T-helper 2 cell treated with Interferon-gamma antibody and Interleukin-4, amounts not matched to agents 5 μg/mL and 100 μg/mL, for 36 hours (primary cell): ENCODE measurements at regions not wholly inside any gene's neighbourhood (a gene's known extent, or its start where the extent isn't known, plus 50 kb on each side); places are given as distances from the start of the nearest gene placed in this dataset.

Experiments
- DNase-seq: peaks from one replicate; pipeline ENCODE4 v3.0.0; 2021; ENCODE audit warnings: low spot score
- H3K27ac Mint-ChIP-seq: one replicate; pipeline ENCODE4 v1.8.0; 2021; ENCODE audit warnings: mild to moderate bottlenecking, mixed read lengths
- H3K27me3 Mint-ChIP-seq: one replicate; pipeline ENCODE4 v1.8.0; 2021; ENCODE audit warnings: low read depth, mixed read lengths
- H3K36me3 Mint-ChIP-seq: one replicate; pipeline ENCODE4 v1.8.0; 2021; ENCODE audit warnings: low read depth, mixed read lengths
- H3K4me1 Mint-ChIP-seq: one replicate; pipeline ENCODE4 v1.8.0; 2021; ENCODE audit warnings: low read depth, mixed read lengths
- H3K4me3 Mint-ChIP-seq: one replicate; pipeline ENCODE4 v1.8.0; 2022; ENCODE audit warnings: mild to moderate bottlenecking, moderate library complexity, mixed read lengths
- H3K9me3 Mint-ChIP-seq: one replicate; pipeline ENCODE4 v1.8.0; 2021; ENCODE audit warnings: mixed read lengths

DNA sequence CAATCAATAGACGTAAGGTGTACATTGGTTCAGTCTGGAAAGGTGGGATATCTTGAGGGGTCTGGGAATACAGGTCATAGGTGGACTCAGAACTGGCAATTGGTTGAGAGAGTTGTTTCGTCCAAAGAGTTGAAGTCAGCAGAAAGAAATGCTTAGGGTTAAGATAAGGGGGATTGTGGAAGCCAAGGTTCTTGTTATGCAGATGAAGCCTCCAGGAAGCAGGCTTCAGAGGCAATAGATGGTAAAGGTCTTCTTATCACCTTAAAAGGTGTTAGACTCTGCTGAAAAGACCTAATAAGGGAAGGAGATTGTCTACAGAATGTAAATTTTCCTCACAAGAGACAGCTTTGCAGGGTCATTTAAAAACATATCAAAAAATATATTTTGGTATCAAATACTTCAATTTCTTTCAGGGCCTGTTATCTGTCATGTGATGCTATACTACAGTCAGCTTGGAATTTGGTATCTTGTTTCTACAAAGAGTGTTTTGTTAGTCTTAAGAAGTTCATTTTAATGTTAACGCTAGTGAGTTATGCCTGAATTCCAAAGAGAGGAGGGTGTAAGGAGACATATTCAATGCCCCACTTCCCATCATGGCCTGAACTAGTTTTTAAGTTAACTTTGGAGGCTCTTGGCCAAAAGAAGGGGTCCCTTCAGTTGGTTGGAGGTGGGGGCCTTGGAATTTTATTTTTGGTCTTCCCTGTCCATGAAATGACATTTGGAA, 378.2 kb upstream of the ROBO2 start:
- Mint-ChIP-seq H3K9me3 (peaks cover 37% of the 10 kb centered on the region), H3K36me3 (no peaks in the 10 kb centered on the region), H3K27me3 (no peaks in the 10 kb centered on the region), H3K27ac (no peak overlapping the region), H3K4me3 (no peak overlapping the region), H3K4me1 (no peaks in the 10 kb centered on the region)
- no peak for DNase-seq

DNA sequence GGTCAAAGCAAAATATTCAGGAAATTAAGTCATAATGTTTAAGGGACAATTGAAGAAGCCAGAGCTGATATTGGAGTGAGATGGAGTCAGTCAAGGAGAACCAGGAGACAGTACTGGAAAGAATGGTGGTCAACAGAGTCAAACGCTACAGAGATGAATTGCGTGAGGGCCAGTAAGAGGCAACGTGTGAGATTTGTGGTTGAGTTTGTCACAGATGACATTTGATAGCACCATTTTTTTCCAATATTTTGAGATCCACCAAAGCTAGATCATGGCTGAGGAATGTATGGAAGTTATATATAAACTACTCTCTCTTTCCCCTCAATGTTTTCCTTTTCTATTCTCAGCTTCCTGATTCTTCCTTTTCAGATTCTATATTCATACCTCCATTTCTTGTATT, 375.1 kb upstream of the ROBO2 start:
- Mint-ChIP-seq H3K27me3 (no peaks in the 10 kb centered on the region), H3K36me3 (no peaks in the 10 kb centered on the region), H3K4me1 (no peaks in the 10 kb centered on the region), H3K4me3 (no peak overlapping the region), H3K27ac (no peak overlapping the region), H3K9me3 (peaks cover 36% of the 10 kb centered on the region)
- no peak for DNase-seq

DNA sequence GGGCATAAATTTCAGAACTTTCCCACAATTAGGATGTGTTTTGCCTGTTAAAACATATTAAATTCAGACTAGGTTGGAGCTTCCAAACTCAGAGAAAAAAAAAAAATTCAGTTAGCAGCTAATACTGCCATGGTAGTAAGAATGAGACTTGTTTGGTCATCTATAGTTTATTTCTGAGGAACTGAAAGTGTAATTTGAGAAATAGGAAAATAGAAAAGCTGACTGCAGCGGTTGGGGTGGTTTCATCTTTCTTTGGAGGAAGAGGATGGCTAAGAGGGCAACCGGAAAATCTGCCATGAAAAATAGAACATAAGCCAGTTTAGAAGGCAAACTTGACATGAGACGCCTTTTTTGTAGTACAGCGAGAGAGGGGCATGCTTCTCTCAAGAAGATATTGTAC, 371.2 kb upstream of the ROBO2 start:
- no peaks in the 10 kb centered on the region for H3K36me3 Mint-ChIP-seq
- H3K4me1 Mint-ChIP-seq, result no peaks in the 10 kb centered on the region
- no peak overlapping the region for H3K4me3 Mint-ChIP-seq
- H3K27me3 Mint-ChIP-seq, result no peaks in the 10 kb centered on the region
- peaks cover 22% of the 10 kb centered on the region for H3K9me3 Mint-ChIP-seq
- no peak overlapping the region for H3K27ac Mint-ChIP-seq
- DNase-seq, result no peak

DNA sequence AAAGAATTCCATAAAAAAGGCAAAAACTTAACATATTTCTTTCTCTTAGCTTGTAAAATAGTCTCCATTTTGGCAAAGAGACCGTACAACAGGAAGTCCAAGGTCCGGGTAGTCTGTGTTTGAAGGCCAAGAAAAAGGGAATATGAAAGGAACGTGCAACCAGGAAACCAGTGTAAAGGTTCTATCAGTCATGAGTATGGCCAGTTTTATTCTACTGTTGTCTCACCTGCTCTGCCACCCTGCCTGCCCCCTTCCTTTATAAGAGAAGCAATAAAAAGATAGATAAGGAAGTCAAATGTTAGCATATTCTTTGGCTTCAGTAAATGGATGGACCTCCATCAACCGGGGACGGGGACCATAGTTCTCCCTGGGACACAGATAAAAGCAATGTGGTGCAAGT, 370.6 kb upstream of the ROBO2 start:
- no peaks in the 10 kb centered on the region for H3K36me3 Mint-ChIP-seq
- no peak overlapping the region for H3K27ac Mint-ChIP-seq
- no peaks in the 10 kb centered on the region for H3K4me1 Mint-ChIP-seq
- no peak for DNase-seq
- H3K9me3 Mint-ChIP-seq, result peaks cover 16% of the 10 kb centered on the region
- no peaks in the 10 kb centered on the region for H3K27me3 Mint-ChIP-seq
- H3K4me3 Mint-ChIP-seq, result no peak overlapping the region

DNA sequence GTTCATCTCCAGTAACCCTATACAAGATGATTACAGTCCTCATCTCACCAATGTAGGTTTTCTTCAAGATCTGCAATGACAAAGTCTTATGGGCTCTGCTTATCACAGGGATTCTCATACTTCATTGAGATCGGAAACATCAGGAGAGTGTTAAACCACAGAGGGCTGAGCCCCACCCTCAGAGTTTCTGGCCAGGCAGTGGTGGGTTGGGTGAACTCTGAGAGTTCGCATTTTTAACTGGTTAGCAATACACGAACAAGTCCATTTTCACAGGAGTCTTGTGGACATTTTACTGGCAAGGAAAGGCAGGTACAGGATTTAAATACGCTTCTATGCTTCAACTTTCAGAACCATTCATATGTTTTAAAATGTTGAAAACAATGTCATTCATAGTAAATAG, 366.7 kb upstream of the ROBO2 start:
- H3K36me3 Mint-ChIP-seq, result no peaks in the 10 kb centered on the region
- no peak overlapping the region for H3K4me3 Mint-ChIP-seq
- no peaks in the 10 kb centered on the region for H3K4me1 Mint-ChIP-seq
- no peak overlapping the region for H3K27ac Mint-ChIP-seq
- no peaks in the 10 kb centered on the region for H3K27me3 Mint-ChIP-seq
- peaks cover 23% of the 10 kb centered on the region for H3K9me3 Mint-ChIP-seq
- no peak for DNase-seq

DNA sequence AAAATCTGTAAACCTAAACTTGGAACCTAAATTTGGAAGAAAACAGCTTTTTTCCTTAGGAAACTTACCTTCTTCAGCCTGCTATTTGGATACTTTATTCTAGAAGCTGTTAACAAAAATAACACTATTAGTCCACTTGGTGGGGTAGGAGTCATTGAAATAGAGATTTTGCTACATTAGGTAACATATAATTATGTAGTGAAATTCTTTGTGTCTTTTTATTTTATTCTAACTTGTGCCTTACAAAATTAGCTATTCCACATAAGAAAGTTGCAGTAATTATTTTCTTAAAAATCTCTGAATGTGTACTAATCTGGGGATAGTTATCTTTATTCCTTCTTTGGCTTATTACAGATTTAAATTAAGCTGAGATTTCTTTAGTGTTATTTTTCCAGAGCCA, 360.4 kb upstream of the ROBO2 start:
- Mint-ChIP-seq H3K4me3 (no peak overlapping the region), H3K4me1 (no peaks in the 10 kb centered on the region), H3K9me3 (peaks cover 30% of the 10 kb centered on the region), H3K27ac (no peak overlapping the region), H3K27me3 (no peaks in the 10 kb centered on the region), H3K36me3 (no peaks in the 10 kb centered on the region)
- no peak for DNase-seq

DNA sequence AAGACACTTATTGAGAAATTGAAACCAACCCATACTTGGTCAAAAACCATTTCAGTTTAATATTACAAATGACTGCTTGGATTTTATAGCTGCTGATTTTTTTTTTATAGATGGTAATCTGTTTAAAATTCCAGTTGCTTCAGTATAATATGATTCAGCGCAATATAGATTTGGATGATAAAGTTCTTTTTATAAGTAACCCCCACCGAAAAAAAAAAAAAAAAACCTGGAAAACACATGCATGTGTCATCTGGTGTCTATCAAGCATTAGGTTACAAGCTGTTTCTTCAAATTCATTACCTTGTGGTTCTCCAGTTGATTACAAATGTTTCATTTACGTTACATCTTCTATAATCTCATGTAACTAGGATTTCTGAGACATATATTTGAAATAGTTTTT, 356.6 kb upstream of the ROBO2 start:
- Mint-ChIP-seq H3K36me3 (no peaks in the 10 kb centered on the region), H3K9me3 (peaks cover 18% of the 10 kb centered on the region), H3K27me3 (no peaks in the 10 kb centered on the region), H3K27ac (no peak overlapping the region), H3K4me3 (no peak overlapping the region), H3K4me1 (no peaks in the 10 kb centered on the region)
- no peak for DNase-seq

DNA sequence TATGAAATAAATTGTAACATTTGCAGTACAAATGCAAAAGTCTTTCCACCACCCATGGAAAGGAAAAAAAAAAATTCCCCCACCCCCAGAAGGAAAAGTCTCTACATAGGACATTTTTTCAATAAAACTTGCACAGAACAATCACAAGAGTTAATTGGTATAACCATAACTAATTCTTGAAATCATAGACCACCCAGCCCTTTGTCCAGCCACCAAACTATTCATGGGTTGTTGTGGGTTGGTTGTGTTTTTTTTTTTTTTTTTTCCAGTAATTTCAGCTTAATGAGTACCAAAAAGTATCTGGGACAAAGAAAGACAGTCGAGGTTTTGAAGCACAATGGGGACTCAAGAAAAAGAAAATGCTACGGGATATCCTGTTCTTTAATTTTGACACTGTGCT, 355.0 kb upstream of the ROBO2 start:
- Mint-ChIP-seq H3K9me3 (peaks cover 20% of the 10 kb centered on the region), H3K27ac (no peak overlapping the region)

DNA sequence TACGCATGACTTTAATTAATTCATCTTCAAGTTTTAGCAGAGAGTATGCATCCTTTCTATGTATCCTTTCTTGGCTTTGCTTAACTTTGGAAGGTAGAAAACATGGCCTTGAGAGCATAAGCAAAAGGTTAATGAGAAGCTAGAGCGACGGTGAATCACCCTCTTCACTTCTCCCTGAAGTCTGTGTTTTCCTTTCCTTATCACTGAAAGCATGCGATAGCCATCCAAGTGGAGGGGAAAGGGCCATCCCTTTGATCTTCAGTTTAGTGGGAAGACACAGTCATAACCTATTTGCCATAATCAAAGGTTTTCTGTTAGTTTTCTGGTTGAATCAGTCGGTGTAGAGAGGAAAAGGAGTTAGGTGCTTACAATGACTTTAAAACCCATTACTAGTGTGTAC, 354.0 kb upstream of the ROBO2 start:
- no peak overlapping the region for H3K27ac Mint-ChIP-seq
- H3K4me3 Mint-ChIP-seq, result no peak overlapping the region
- H3K36me3 Mint-ChIP-seq, result no peaks in the 10 kb centered on the region
- H3K27me3 Mint-ChIP-seq, result no peaks in the 10 kb centered on the region
- no peaks in the 10 kb centered on the region for H3K4me1 Mint-ChIP-seq
- no peak for DNase-seq
- H3K9me3 Mint-ChIP-seq, result peaks cover 20% of the 10 kb centered on the region

More for the DNA sequence above, 355.0 kb upstream of the ROBO2 start:
- Mint-ChIP-seq H3K27me3 (no peaks in the 10 kb centered on the region), H3K36me3 (no peaks in the 10 kb centered on the region), H3K4me3 (no peak overlapping the region), H3K4me1 (no peaks in the 10 kb centered on the region)
- no peak for DNase-seq

DNA sequence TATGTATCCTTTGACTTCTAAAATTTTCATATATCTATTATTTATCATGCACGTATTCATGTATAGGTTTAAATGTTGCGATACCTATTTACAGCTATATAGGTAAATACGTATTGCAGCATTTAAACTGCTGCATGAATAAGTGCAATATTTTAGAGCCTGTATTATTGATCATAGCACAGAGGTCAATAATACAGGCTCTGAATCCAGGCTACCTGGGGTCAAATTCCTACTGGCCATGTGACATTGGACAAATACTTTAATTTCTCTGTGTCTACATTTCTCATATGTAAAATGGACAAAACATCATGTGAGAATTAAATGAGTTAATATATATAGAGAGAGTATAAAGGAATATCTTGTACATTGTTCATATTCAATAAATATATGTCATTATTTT, 352.9 kb upstream of the ROBO2 start:
- no peak overlapping the region for H3K27ac Mint-ChIP-seq
- no peak for DNase-seq
- H3K27me3 Mint-ChIP-seq, result no peaks in the 10 kb centered on the region
- H3K9me3 Mint-ChIP-seq, result peaks cover 24% of the 10 kb centered on the region
- no peaks in the 10 kb centered on the region for H3K36me3 Mint-ChIP-seq
- no peak overlapping the region for H3K4me3 Mint-ChIP-seq
- H3K4me1 Mint-ChIP-seq, result no peaks in the 10 kb centered on the region

DNA sequence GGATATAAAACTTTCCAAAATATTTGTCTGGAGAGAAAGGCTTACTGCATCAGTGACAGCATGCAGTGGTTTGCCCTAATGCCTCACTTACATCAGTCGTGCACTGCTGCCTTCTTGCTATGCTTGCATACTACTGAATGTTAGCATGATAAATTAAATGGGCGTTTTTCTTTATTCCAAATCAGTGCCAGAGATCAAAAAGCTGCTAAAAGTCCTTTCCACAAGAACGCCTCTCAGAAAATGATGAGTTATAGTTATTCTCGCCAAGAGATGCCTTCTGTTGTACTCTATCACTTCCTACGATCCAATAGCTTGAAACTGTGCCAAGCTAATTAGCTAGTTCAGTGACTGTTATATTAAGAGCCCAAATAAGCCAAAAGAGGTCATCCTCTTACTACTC, 345.8 kb upstream of the ROBO2 start:
- peaks cover 35% of the 10 kb centered on the region for H3K9me3 Mint-ChIP-seq
- H3K36me3 Mint-ChIP-seq, result no peaks in the 10 kb centered on the region
- H3K27ac Mint-ChIP-seq, result no peak overlapping the region
- no peaks in the 10 kb centered on the region for H3K27me3 Mint-ChIP-seq
- no peak overlapping the region for H3K4me3 Mint-ChIP-seq
- H3K4me1 Mint-ChIP-seq, result no peaks in the 10 kb centered on the region
- no peak for DNase-seq

DNA sequence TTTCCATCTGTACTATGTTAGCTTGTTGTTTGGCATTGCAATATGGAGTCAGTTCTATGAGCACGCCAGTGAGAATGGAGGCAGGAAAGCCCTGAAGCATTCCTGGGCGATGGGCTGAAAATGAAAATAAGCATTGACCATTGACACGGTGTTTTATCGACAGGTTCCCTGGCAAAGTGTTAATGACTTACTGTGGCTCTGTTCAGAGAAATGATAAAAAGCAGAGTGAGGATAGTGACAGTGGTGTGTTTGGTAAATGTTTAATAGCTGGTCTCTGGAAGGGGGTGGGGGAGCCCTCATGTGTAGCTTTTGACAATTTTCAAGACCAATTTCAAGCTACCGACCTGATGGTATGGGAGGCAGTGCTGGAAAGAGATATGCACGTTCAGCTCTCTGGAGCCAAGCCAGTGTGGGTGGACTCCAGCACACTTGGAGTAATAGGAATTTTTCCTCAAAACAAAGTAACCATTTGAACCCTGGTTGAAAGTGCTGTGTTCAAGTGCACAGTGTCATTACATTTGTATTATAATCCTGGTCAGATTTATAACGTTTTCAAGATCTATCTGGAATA, 341.7 kb upstream of the ROBO2 start:
- no peak for DNase-seq
- H3K9me3 Mint-ChIP-seq, result peaks cover 31% of the 10 kb centered on the region
- H3K27me3 Mint-ChIP-seq, result no peaks in the 10 kb centered on the region
- no peaks in the 10 kb centered on the region for H3K36me3 Mint-ChIP-seq
- no peak overlapping the region for H3K27ac Mint-ChIP-seq
- no peaks in the 10 kb centered on the region for H3K4me1 Mint-ChIP-seq
- no peak overlapping the region for H3K4me3 Mint-ChIP-seq

DNA sequence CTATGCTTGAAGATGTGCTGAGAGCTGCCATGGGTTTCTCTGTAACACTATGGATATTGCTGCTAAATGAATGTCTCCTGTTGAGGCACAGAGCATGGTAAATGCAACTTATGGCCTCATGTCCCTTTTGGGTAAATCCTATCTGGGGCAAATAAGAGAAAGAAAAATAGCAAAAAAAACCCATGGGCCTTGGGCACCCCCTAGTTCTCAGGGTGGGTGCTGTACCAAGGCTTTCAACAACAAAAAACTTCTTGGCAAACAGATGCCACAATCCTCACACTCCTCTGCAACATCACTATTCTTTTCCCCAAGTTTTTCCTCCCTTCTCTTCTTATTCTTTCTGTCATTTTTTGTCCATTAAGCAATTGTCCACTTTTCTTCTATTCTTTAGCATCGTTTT, 340.1 kb upstream of the ROBO2 start:
- Mint-ChIP-seq H3K27ac (no peak overlapping the region), H3K4me1 (no peaks in the 10 kb centered on the region), H3K9me3 (peaks cover 33% of the 10 kb centered on the region), H3K36me3 (no peaks in the 10 kb centered on the region), H3K27me3 (no peaks in the 10 kb centered on the region), H3K4me3 (no peak overlapping the region)
- no peak for DNase-seq

DNA sequence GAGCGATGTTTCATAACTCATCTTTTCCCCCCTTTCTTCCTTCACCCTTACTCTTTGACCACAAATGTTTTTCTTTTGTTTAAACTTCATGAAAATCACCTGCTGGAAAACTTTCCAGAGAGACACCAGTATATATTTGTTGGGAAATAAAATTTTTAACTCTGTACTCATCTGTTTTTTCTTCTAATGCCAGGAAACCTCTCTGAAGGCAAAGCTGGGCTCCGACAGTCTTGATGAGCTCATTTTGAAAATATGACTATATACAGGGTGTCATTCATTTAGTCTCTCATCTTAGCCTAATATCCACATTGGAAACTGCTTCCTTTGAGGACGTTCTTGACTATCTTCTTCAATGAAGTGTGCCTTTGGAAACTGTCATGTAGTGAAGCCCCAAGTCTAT, 339.6 kb upstream of the ROBO2 start:
- Mint-ChIP-seq H3K4me3 (no peak overlapping the region), H3K4me1 (no peaks in the 10 kb centered on the region), H3K27ac (no peak overlapping the region), H3K36me3 (no peaks in the 10 kb centered on the region), H3K27me3 (no peaks in the 10 kb centered on the region), H3K9me3 (peaks cover 34% of the 10 kb centered on the region)
- DNase-seq, result no peak

DNA sequence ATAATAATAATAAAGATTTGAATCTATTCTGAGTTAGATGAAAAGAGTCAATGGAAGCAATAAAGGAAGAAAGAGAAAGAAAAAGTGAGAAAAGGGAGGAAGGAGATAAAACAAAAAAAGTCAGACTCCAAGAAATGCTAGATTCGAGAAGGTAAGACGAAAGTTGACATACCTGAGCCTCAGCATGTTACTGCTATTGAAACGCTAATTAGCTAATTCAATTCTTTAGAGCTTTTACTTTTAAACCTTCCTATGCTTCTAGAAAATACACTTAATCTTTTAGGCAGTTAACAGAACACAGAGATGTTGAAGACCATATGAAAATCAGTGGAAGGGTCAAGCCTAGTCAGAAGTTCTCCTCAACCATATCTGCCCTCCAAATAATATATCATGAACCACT, 337.2 kb upstream of the ROBO2 start:
- no peak overlapping the region for H3K27ac Mint-ChIP-seq
- no peaks in the 10 kb centered on the region for H3K27me3 Mint-ChIP-seq
- H3K36me3 Mint-ChIP-seq, result no peaks in the 10 kb centered on the region
- DNase-seq, result no peak
- no peaks in the 10 kb centered on the region for H3K4me1 Mint-ChIP-seq
- no peak overlapping the region for H3K4me3 Mint-ChIP-seq
- peaks cover 31% of the 10 kb centered on the region for H3K9me3 Mint-ChIP-seq
